ENCODE measurements at regions not wholly inside any gene's neighbourhood (a gene's known extent, or its start where the extent isn't known, plus 50 kb on each side); places are given as distances from the start of the nearest gene placed in this dataset.

DNA sequence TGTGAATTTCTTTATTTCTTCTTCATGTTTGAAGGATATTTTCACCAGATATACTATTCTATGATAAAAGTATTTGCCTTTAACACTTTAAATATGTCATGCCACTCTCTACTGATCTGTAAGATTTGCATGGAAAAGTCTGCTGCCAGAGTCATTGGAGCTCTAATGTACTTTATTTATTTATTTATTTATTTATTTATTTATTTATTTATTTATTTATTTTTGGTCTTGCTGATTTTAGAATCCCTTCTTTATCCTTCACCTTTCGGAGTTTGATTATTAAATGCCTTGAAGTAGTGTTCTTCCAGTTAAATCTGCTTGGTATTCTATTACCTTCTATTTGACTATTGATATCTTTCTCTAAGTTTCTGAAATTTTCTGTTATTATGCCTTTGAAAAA lies 1669.6 kb downstream of the OTOL1 start:
- no peaks in the 10 kb centered on the region for H3K36me3 ChIP-seq (replicated peaks in 1 of 2; ENCODE audit: control extremely low read depth in 1 of 2, control insufficient read depth in 1 of 2, extremely low read depth in 1 of 2, insufficient read depth in 2 of 2, low read length in 1 of 2)
- no peaks in the 10 kb centered on the region for H3K4me1 ChIP-seq (ENCODE audit: control insufficient read depth in 2 of 2, insufficient read depth in 2 of 2, low read length in 2 of 2)
- intact Hi-C loops (cut with micrococcal nuclease): no loop called here
- no peak overlapping the region for H2AFZ ChIP-seq (ENCODE audit: insufficient read depth, low read depth, low read length, poor library complexity, severe bottlenecking)
- WGBS (ENCODE audit: insufficient coverage): no CpG with 5 or more reads among the region's 1 CpG
- DNase-seq (no peak), ATAC-seq (ENCODE audit: low read depth) (no peak)
- Mint-ChIP-seq H3K27me3 (no peaks in the 10 kb centered on the region), H3K27ac (no peak overlapping the region), H3K4me1 (no peaks in the 10 kb centered on the region), H3K4me3 (no peak overlapping the region), H3K9me3 (ENCODE audit: insufficient read depth) (peaks cover 9% of the 10 kb centered on the region)
- peaks cover 0 to 6% (median 2%) of the 10 kb centered on the region in 3 donors for H3K9me3 ChIP-seq (ENCODE audit: control extremely low read depth in 1 of 3, control insufficient read depth in 2 of 3, insufficient read depth in 1 of 3, low read length in 2 of 3)
- no peaks in the 10 kb centered on the region for H4K20me1 ChIP-seq (ENCODE audit: control insufficient read depth, insufficient read depth, low read length, poor library complexity, severe bottlenecking)
- no peak overlapping the region for H3K4me2 ChIP-seq (replicated peaks; ENCODE audit: low read depth, low read length, poor library complexity, severe bottlenecking)
- no peaks in the 10 kb centered on the region for H3K79me2 ChIP-seq (ENCODE audit: control insufficient read depth, insufficient read depth, low read length)
- POLR2A ChIA-PET: no interaction called here
- no peak overlapping the region for H3K4me3 ChIP-seq (ENCODE audit: control extremely low read depth in 1 of 5, extremely low read depth in 1 of 5, insufficient read depth in 1 of 5, low read depth in 2 of 5, low read length in 4 of 5)
- CTCF ChIA-PET: no interaction called here
- no peaks in the 10 kb centered on the region for H3K27me3 ChIP-seq (replicated peaks in 1 of 4; ENCODE audit: control extremely low read depth in 1 of 4, control insufficient read depth in 3 of 4, insufficient read depth in 4 of 4, low read length in 3 of 4)
- TF ChIP-seq EZH2 (IDR thresholded peaks at IDR 0.05; ENCODE audit: borderline replicate concordance, insufficient read depth, low read depth, low read length, poor library complexity, severe bottlenecking): no peak
- TF ChIP-seq, protein P1, sequence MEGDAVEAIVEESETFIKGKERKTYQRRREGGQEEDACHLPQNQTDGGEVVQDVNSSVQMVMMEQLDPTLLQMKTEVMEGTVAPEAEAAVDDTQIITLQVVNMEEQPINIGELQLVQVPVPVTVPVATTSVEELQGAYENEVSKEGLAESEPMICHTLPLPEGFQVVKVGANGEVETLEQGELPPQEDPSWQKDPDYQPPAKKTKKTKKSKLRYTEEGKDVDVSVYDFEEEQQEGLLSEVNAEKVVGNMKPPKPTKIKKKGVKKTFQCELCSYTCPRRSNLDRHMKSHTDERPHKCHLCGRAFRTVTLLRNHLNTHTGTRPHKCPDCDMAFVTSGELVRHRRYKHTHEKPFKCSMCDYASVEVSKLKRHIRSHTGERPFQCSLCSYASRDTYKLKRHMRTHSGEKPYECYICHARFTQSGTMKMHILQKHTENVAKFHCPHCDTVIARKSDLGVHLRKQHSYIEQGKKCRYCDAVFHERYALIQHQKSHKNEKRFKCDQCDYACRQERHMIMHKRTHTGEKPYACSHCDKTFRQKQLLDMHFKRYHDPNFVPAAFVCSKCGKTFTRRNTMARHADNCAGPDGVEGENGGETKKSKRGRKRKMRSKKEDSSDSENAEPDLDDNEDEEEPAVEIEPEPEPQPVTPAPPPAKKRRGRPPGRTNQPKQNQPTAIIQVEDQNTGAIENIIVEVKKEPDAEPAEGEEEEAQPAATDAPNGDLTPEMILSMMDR (IDR thresholded peaks at IDR 0.05): no peak
- no peak overlapping the region for H3K9ac ChIP-seq (ENCODE audit: low read length)
- no peak overlapping the region for H3K27ac ChIP-seq (ENCODE audit: low read length in 2 of 2)

DNA sequence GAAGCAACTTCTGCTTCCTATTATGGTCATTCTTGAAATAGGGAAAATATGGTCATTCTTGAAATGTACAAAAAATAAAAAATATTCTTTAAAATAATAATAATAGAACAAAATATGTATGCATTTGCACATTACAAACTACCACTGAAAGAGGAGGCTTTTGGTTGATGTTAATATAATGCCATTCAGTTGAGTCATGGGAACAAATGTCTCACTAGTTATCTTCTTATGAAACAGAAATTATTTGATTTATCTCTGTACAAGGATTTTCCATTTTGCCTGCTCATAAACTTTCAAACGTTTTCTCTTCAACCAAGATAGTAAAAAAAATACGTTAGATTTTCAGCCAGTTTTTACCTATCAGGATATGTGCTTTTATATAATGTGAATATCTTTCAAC lies 1662.7 kb downstream of the OTOL1 start:
- H3K27ac Mint-ChIP-seq: no peak overlapping the region
- WGBS (ENCODE audit: insufficient coverage): no CpG with 5 or more reads among the region's 2 CpGs
- intact Hi-C loops (cut with micrococcal nuclease): no loop called here

More for the DNA sequence above, 1662.7 kb downstream of the OTOL1 start:
- Histone ChIP-seq H3K4me2 (replicated peaks; ENCODE audit: low read depth, low read length, poor library complexity, severe bottlenecking) (no peak overlapping the region), H3K4me3 (ENCODE audit: control extremely low read depth in 1 of 5, extremely low read depth in 1 of 5, insufficient read depth in 1 of 5, low read depth in 2 of 5, low read length in 4 of 5) (no peak overlapping the region), H3K27ac (ENCODE audit: low read length in 2 of 2) (no peak overlapping the region), H3K79me2 (ENCODE audit: control insufficient read depth, insufficient read depth, low read length) (no peaks in the 10 kb centered on the region), H3K27me3 (replicated peaks in 1 of 4; ENCODE audit: control extremely low read depth in 1 of 4, control insufficient read depth in 3 of 4, insufficient read depth in 4 of 4, low read length in 3 of 4) (no peaks in the 10 kb centered on the region), H3K9ac (ENCODE audit: low read length) (no peak overlapping the region), H3K36me3 (replicated peaks in 1 of 2; ENCODE audit: control extremely low read depth in 1 of 2, control insufficient read depth in 1 of 2, extremely low read depth in 1 of 2, insufficient read depth in 2 of 2, low read length in 1 of 2) (no peaks in the 10 kb centered on the region), H2AFZ (ENCODE audit: insufficient read depth, low read depth, low read length, poor library complexity, severe bottlenecking) (no peak overlapping the region), H4K20me1 (ENCODE audit: control insufficient read depth, insufficient read depth, low read length, poor library complexity, severe bottlenecking) (no peaks in the 10 kb centered on the region), H3K4me1 (ENCODE audit: control insufficient read depth in 2 of 2, insufficient read depth in 2 of 2, low read length in 2 of 2) (no peaks in the 10 kb centered on the region), H3K9me3 (ENCODE audit: control extremely low read depth in 1 of 3, control insufficient read depth in 2 of 3, insufficient read depth in 1 of 3, low read length in 2 of 3) (peaks cover 0 to 1% (median 0%) of the 10 kb centered on the region in 3 donors)
- no peak for DNase-seq
- POLR2A ChIA-PET: no interaction called here
- Mint-ChIP-seq H3K27me3 (no peaks in the 10 kb centered on the region), H3K4me3 (no peak overlapping the region), H3K4me1 (no peaks in the 10 kb centered on the region), H3K9me3 (ENCODE audit: insufficient read depth) (peaks cover 3% of the 10 kb centered on the region)
- no peak for ATAC-seq (ENCODE audit: low read depth)
- no peak for TF ChIP-seq EZH2 (IDR thresholded peaks at IDR 0.05; ENCODE audit: borderline replicate concordance, insufficient read depth, low read depth, low read length, poor library complexity, severe bottlenecking)
- TF ChIP-seq, protein P1 (IDR thresholded peaks at IDR 0.05): no peak
- CTCF ChIA-PET: no interaction called here

Measured in B cell (primary cell).